ENCODE measurements at regions not wholly inside any gene's neighbourhood (a gene's known extent, or its start where the extent isn't known, plus 50 kb on each side); places are given as distances from the start of the nearest gene placed in this dataset.

- DNase-seq (ENCODE audit: low read depth, low spot score) (no peak), FAIRE-seq (no peak)
- intact Hi-C loops (cut with micrococcal nuclease) = no loop called here
- dilution Hi-C loops (cut with MboI; ENCODE audit: extremely low pct_ligation_motif_present, low sequenced_read_pairs) = no loop called here
- POLR2A ChIA-PET = no interaction called here
- CTCF ChIA-PET = no interaction called here
- Histone ChIP-seq H3K27me3 (ENCODE audit: control insufficient read depth in 2 of 2, insufficient read depth in 2 of 2, low read length in 2 of 2) (no peaks in the 10 kb centered on the region), H3K79me2 (ENCODE audit: control insufficient read depth, insufficient read depth, low read length) (no peaks in the 10 kb centered on the region), H3K36me3 (ENCODE audit: control insufficient read depth in 2 of 2, extremely low read depth in 1 of 2, insufficient read depth in 2 of 2, low read length in 2 of 2) (no peaks in the 10 kb centered on the region), H3K4me1 (ENCODE audit: control insufficient read depth, extremely low read depth, insufficient read depth, low read length) (no peaks in the 10 kb centered on the region), H3K9me3 (replicated peaks; ENCODE audit: control insufficient read depth, insufficient read depth, low read length) (no peaks in the 10 kb centered on the region), H3K9ac (replicated peaks; ENCODE audit: extremely low read depth, insufficient read depth, low read length) (no peak overlapping the region), H3K27ac (ENCODE audit: insufficient read depth, low read depth, low read length) (no peak overlapping the region), H2AFZ (ENCODE audit: low read depth, low read length) (no peak overlapping the region), H4K20me1 (replicated peaks; ENCODE audit: control insufficient read depth, extremely low read depth, insufficient read depth, low read length) (no peaks in the 10 kb centered on the region), H3K4me3 (replicated peaks in 1 of 3; ENCODE audit: insufficient read depth in 1 of 3, low read depth in 1 of 3, low read length in 3 of 3) (no peak overlapping the region), H3K9me1 (replicated peaks; ENCODE audit: control insufficient read depth, extremely low read depth, insufficient read depth, low read length) (no peaks in the 10 kb centered on the region), H3K4me2 (ENCODE audit: insufficient read depth, low read length) (no peak overlapping the region)
- no TSS peak for BruUV-seq (replicated peaks)
- TF ChIP-seq MYC (IDR thresholded peaks at IDR 0.05; ENCODE audit: low read depth, low read length) (no peak), GATA2 (IDR thresholded peaks at IDR 0.05; ENCODE audit: insufficient read depth, insufficient read length, low read depth, low read length) (no peak), CTCF (IDR thresholded peaks at IDR 0.05; ENCODE audit: extremely low read depth in 1 of 2, insufficient read depth in 1 of 2, low read depth in 1 of 2, low read length in 2 of 2) (no peak), JUN (IDR thresholded peaks at IDR 0.05; ENCODE audit: borderline replicate concordance, insufficient read depth, insufficient read length, low read depth) (no peak), MAX (IDR thresholded peaks at IDR 0.05; ENCODE audit: insufficient read depth, insufficient read length) (no peak), EZH2 (IDR thresholded peaks at IDR 0.05; ENCODE audit: borderline replicate concordance, low read depth, low read length, severe bottlenecking) (no peak), POLR2AphosphoS5 (IDR thresholded peaks at IDR 0.05; ENCODE audit: insufficient read depth, low read depth, low read length) (no peak), FOS (IDR thresholded peaks at IDR 0.05; ENCODE audit: borderline replicate concordance, insufficient read depth, low read length) (no peak), POLR2A (IDR thresholded peaks at IDR 0.05; ENCODE audit: low read depth, low read length) (no peak)
Measured at GRCh38 chr11:95415837-95416304, 184.9 kb upstream of the SESN3 start.

All from endothelial cell of umbilical vein (primary cell).